ENCODE measurements at regions not wholly inside any gene's neighbourhood (a gene's known extent, or its start where the extent isn't known, plus 50 kb on each side); places are given as distances from the start of the nearest gene placed in this dataset.

- Histone ChIP-seq H3K27ac (ENCODE audit: low read depth, low read length) (no peak overlapping the region), H2AFZ (ENCODE audit: low read length) (no peak overlapping the region), H3K79me2 (ENCODE audit: insufficient read depth, low read length) (no peaks in the 10 kb centered on the region), H3K4me1 (ENCODE audit: insufficient read depth, low read length) (no peaks in the 10 kb centered on the region), H3K4me2 (ENCODE audit: insufficient read depth, low read length) (no peak overlapping the region), H3K9me3 (ENCODE audit: low read depth, low read length) (no peaks in the 10 kb centered on the region), H3K4me3 (ENCODE audit: insufficient read depth, low read length) (no peak overlapping the region), H4K20me1 (ENCODE audit: insufficient read depth, low read length) (no peaks in the 10 kb centered on the region), H3K36me3 (ENCODE audit: insufficient read depth, low read length) (no peaks in the 10 kb centered on the region), H3K27me3 (ENCODE audit: insufficient read depth, low read length) (peaks cover 7% of the 10 kb centered on the region)
- peak; percentile 81 for DNase-seq (ENCODE audit: insufficient read length, low spot score, missing footprints)
- no peak for TF ChIP-seq CTCF (IDR thresholded peaks at IDR 0.05; ENCODE audit: extremely low read depth, low read depth, low read length)
Observed at GRCh38 chr9:135344915-135345500, 134.6 kb upstream of the PPP1R26 start.

- no peak overlapping the region for H3K4me2 ChIP-seq (ENCODE audit: insufficient read depth, low read length)
- H2AFZ ChIP-seq (ENCODE audit: low read length): no peak overlapping the region
- no peaks in the 10 kb centered on the region for H4K20me1 ChIP-seq (ENCODE audit: insufficient read depth, low read length)
- DNase-seq (ENCODE audit: insufficient read length, low spot score, missing footprints): peak; percentile 37
- H3K27me3 ChIP-seq (ENCODE audit: insufficient read depth, low read length): peaks cover 2% of the 10 kb centered on the region
- H3K27ac ChIP-seq (ENCODE audit: low read depth, low read length): no peak overlapping the region
- H3K4me1 ChIP-seq (ENCODE audit: insufficient read depth, low read length): no peaks in the 10 kb centered on the region
- H3K79me2 ChIP-seq (ENCODE audit: insufficient read depth, low read length): no peaks in the 10 kb centered on the region
- H3K4me3 ChIP-seq (ENCODE audit: insufficient read depth, low read length): no peak overlapping the region
- H3K9me3 ChIP-seq (ENCODE audit: low read depth, low read length): no peaks in the 10 kb centered on the region
- no peaks in the 10 kb centered on the region for H3K36me3 ChIP-seq (ENCODE audit: insufficient read depth, low read length)
- TF ChIP-seq CTCF (IDR thresholded peaks at IDR 0.05; ENCODE audit: extremely low read depth, low read depth, low read length): no peak
Observed at GRCh38 chr9:135345775-135346433, 133.7 kb upstream of the PPP1R26 start.

GRCh38 chr9:135346438-135347050 is 133.0 kb upstream of the PPP1R26 start:
- Histone ChIP-seq H3K4me3 (ENCODE audit: insufficient read depth, low read length) (no peak overlapping the region), H3K4me2 (ENCODE audit: insufficient read depth, low read length) (no peak overlapping the region), H2AFZ (ENCODE audit: low read length) (no peak overlapping the region), H3K9me3 (ENCODE audit: low read depth, low read length) (no peaks in the 10 kb centered on the region), H3K36me3 (ENCODE audit: insufficient read depth, low read length) (no peaks in the 10 kb centered on the region), H3K4me1 (ENCODE audit: insufficient read depth, low read length) (no peaks in the 10 kb centered on the region), H4K20me1 (ENCODE audit: insufficient read depth, low read length) (no peaks in the 10 kb centered on the region), H3K79me2 (ENCODE audit: insufficient read depth, low read length) (no peaks in the 10 kb centered on the region), H3K27ac (ENCODE audit: low read depth, low read length) (no peak overlapping the region), H3K27me3 (ENCODE audit: insufficient read depth, low read length) (no peaks in the 10 kb centered on the region)
- TF ChIP-seq CTCF (IDR thresholded peaks at IDR 0.05; ENCODE audit: extremely low read depth, low read depth, low read length): no peak
- peak; percentile 80 for DNase-seq (ENCODE audit: insufficient read length, low spot score, missing footprints)

GRCh38 chr9:135347461-135347860 is 132.1 kb upstream of the PPP1R26 start:
- no peak overlapping the region for H3K27ac ChIP-seq (ENCODE audit: low read depth, low read length)
- no peaks in the 10 kb centered on the region for H3K9me3 ChIP-seq (ENCODE audit: low read depth, low read length)
- no peaks in the 10 kb centered on the region for H3K4me1 ChIP-seq (ENCODE audit: insufficient read depth, low read length)
- no peaks in the 10 kb centered on the region for H3K79me2 ChIP-seq (ENCODE audit: insufficient read depth, low read length)
- no peak for TF ChIP-seq CTCF (IDR thresholded peaks at IDR 0.05; ENCODE audit: extremely low read depth, low read depth, low read length)
- DNase-seq (ENCODE audit: insufficient read length, low spot score, missing footprints): peak; percentile 75
- no peak overlapping the region for H2AFZ ChIP-seq (ENCODE audit: low read length)
- H3K27me3 ChIP-seq (ENCODE audit: insufficient read depth, low read length): no peaks in the 10 kb centered on the region
- H4K20me1 ChIP-seq (ENCODE audit: insufficient read depth, low read length): no peaks in the 10 kb centered on the region
- H3K4me3 ChIP-seq (ENCODE audit: insufficient read depth, low read length): no peak overlapping the region
- no peak overlapping the region for H3K4me2 ChIP-seq (ENCODE audit: insufficient read depth, low read length)
- H3K36me3 ChIP-seq (ENCODE audit: insufficient read depth, low read length): no peaks in the 10 kb centered on the region
